ENCODE measurements at regions not wholly inside any gene's neighbourhood (a gene's known extent, or its start where the extent isn't known, plus 50 kb on each side); places are given as distances from the start of the nearest gene placed in this dataset.

GRCh38 chr3:115399750-115400149 lies 223.6 kb upstream of the GAP43 start:
- FAIRE-seq (no peak), DNase-seq (no peak)
- TF ChIP-seq CTCF (IDR thresholded peaks at IDR 0.05; ENCODE audit: borderline replicate concordance, extremely low read depth, insufficient read depth): no peak
- Histone ChIP-seq H3K27me3 (ENCODE audit: control insufficient read depth, insufficient read depth, low read length) (no peaks in the 10 kb centered on the region), H3K36me3 (ENCODE audit: control insufficient read depth in 2 of 3, insufficient read depth in 3 of 3, low read length in 3 of 3) (no peaks in the 10 kb centered on the region), H3K27ac (ENCODE audit: low read depth in 2 of 2, low read length in 2 of 2) (no peak overlapping the region), H3K4me3 (ENCODE audit: low read length in 3 of 3) (no peak overlapping the region), H3K4me1 (ENCODE audit: control insufficient read depth in 2 of 3, insufficient read depth in 2 of 3, low read depth in 1 of 3, low read length in 3 of 3) (no peaks in the 10 kb centered on the region), H3K9ac (ENCODE audit: low read length in 3 of 3) (no peak overlapping the region), H3K9me3 (ENCODE audit: control insufficient read depth in 2 of 3, insufficient read depth in 1 of 3, low read length in 3 of 3) (no peaks in the 10 kb centered on the region)
- intact Hi-C loops (cut with DNase I): no loop called here

GRCh38 chr3:115401298-115401697 lies 222.0 kb upstream of the GAP43 start:
- no peak overlapping the region for H3K9ac ChIP-seq (ENCODE audit: low read length in 3 of 3)
- H3K27ac ChIP-seq (ENCODE audit: low read depth in 2 of 2, low read length in 2 of 2): no peak overlapping the region
- TF ChIP-seq CTCF (IDR thresholded peaks at IDR 0.05; ENCODE audit: borderline replicate concordance, extremely low read depth, insufficient read depth): no peak

GRCh38 chr3:115401851-115402501 lies 221.3 kb upstream of the GAP43 start:
- H3K4me1 ChIP-seq (ENCODE audit: control insufficient read depth in 2 of 3, insufficient read depth in 2 of 3, low read depth in 1 of 3, low read length in 3 of 3): no peaks in the 10 kb centered on the region
- H3K9ac ChIP-seq (ENCODE audit: low read length in 3 of 3): no peak overlapping the region
- H3K9me3 ChIP-seq (ENCODE audit: control insufficient read depth in 2 of 3, insufficient read depth in 1 of 3, low read length in 3 of 3): no peaks in the 10 kb centered on the region
- H3K4me3 ChIP-seq (ENCODE audit: low read length in 3 of 3): no peak overlapping the region
- no peak for TF ChIP-seq CTCF (IDR thresholded peaks at IDR 0.05; ENCODE audit: borderline replicate concordance, extremely low read depth, insufficient read depth)
- H3K27me3 ChIP-seq (ENCODE audit: control insufficient read depth, insufficient read depth, low read length): no peaks in the 10 kb centered on the region
- DNase-seq: no peak
- no peak overlapping the region for H3K27ac ChIP-seq (ENCODE audit: low read depth in 2 of 2, low read length in 2 of 2)
- intact Hi-C loops (cut with DNase I): no loop called here
- FAIRE-seq: no peak
- no peaks in the 10 kb centered on the region for H3K36me3 ChIP-seq (ENCODE audit: control insufficient read depth in 2 of 3, insufficient read depth in 3 of 3, low read length in 3 of 3)

More at GRCh38 chr3:115401298-115401697, 222.0 kb upstream of the GAP43 start:
- FAIRE-seq: no peak
- intact Hi-C loops (cut with DNase I): no loop called here
- H3K36me3 ChIP-seq (ENCODE audit: control insufficient read depth in 2 of 3, insufficient read depth in 3 of 3, low read length in 3 of 3): no peaks in the 10 kb centered on the region
- H3K4me1 ChIP-seq (ENCODE audit: control insufficient read depth in 2 of 3, insufficient read depth in 2 of 3, low read depth in 1 of 3, low read length in 3 of 3): no peaks in the 10 kb centered on the region
- no peak overlapping the region for H3K4me3 ChIP-seq (ENCODE audit: low read length in 3 of 3)
- DNase-seq: no peak
- no peaks in the 10 kb centered on the region for H3K9me3 ChIP-seq (ENCODE audit: control insufficient read depth in 2 of 3, insufficient read depth in 1 of 3, low read length in 3 of 3)
- H3K27me3 ChIP-seq (ENCODE audit: control insufficient read depth, insufficient read depth, low read length): no peaks in the 10 kb centered on the region

- Histone ChIP-seq H3K36me3 (ENCODE audit: control insufficient read depth in 2 of 3, insufficient read depth in 3 of 3, low read length in 3 of 3) (no peaks in the 10 kb centered on the region), H3K9me3 (ENCODE audit: control insufficient read depth in 2 of 3, insufficient read depth in 1 of 3, low read length in 3 of 3) (no peaks in the 10 kb centered on the region), H3K4me1 (ENCODE audit: control insufficient read depth in 2 of 3, insufficient read depth in 2 of 3, low read depth in 1 of 3, low read length in 3 of 3) (no peaks in the 10 kb centered on the region), H3K27ac (ENCODE audit: low read depth in 2 of 2, low read length in 2 of 2) (no peak overlapping the region), H3K27me3 (ENCODE audit: control insufficient read depth, insufficient read depth, low read length) (no peaks in the 10 kb centered on the region), H3K4me3 (ENCODE audit: low read length in 3 of 3) (no peak overlapping the region), H3K9ac (ENCODE audit: low read length in 3 of 3) (no peak overlapping the region)
- intact Hi-C loops (cut with DNase I): no loop called here
- TF ChIP-seq CTCF (IDR thresholded peaks at IDR 0.05; ENCODE audit: borderline replicate concordance, extremely low read depth, insufficient read depth): no peak
- FAIRE-seq (no peak), DNase-seq (no peak)
Observed at GRCh38 chr3:115402651-115403050, 220.7 kb upstream of the GAP43 start.

Measured in kidney (tissue), 13 donors.